Breast epithelium (tissue), 3 donors: ENCODE measurements at regions not wholly inside any gene's neighbourhood (a gene's known extent, or its start where the extent isn't known, plus 50 kb on each side); places are given as distances from the start of the nearest gene placed in this dataset.

Experiments used
- POLR2A ChIP-seq: fragments of 450-650 bp; IDR thresholded peaks from one replicate; pipeline ENCODE4 v1.6.1; 2016; ENCODE audit warnings: antibody characterized with exemption, mild to moderate bottlenecking, moderate library complexity
- POLR2AphosphoS5 ChIP-seq, 3 donors: sonication (generic); formaldehyde crosslinking; IDR thresholded peaks; one replicate each; pipeline ENCODE4 v1.6.1; 2017; ENCODE audit warnings: antibody characterized with exemption in 3 of 3
- TF ChIP-seq, protein P1 (sequence below), 3 donors: fragments of 450-650 bp; IDR thresholded peaks; one replicate each; pipeline ENCODE4 v1.5.1; 2016 to 2017; ENCODE audit warnings: antibody characterized with exemption in 3 of 3, mild to moderate bottlenecking in 3 of 3, moderate library complexity in 3 of 3

DNA sequence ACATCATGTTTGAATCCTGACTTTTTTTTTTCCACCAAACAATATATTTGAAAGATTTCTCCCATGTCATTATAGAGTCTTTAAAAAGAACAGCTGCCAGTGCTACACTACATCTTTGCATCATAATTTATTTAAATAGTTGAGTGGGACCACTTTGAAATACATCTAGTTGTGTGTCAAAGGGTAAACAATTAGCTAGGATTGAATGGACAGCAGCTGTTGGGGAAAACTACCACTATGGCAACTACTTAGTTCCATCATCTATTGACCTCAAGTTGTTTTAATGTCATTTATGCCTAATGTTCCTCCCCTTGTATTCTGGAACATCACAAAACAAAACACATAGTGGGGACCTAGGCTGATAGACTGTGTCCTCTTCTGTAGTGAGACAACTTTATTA, 985.1 kb downstream of the SORCS1 start:
- no peak for TF ChIP-seq POLR2AphosphoS5 (IDR thresholded peaks at IDR 0.05)
- TF ChIP-seq, protein P1, sequence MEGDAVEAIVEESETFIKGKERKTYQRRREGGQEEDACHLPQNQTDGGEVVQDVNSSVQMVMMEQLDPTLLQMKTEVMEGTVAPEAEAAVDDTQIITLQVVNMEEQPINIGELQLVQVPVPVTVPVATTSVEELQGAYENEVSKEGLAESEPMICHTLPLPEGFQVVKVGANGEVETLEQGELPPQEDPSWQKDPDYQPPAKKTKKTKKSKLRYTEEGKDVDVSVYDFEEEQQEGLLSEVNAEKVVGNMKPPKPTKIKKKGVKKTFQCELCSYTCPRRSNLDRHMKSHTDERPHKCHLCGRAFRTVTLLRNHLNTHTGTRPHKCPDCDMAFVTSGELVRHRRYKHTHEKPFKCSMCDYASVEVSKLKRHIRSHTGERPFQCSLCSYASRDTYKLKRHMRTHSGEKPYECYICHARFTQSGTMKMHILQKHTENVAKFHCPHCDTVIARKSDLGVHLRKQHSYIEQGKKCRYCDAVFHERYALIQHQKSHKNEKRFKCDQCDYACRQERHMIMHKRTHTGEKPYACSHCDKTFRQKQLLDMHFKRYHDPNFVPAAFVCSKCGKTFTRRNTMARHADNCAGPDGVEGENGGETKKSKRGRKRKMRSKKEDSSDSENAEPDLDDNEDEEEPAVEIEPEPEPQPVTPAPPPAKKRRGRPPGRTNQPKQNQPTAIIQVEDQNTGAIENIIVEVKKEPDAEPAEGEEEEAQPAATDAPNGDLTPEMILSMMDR (IDR thresholded peaks at IDR 0.05), result no peak
- no peak for TF ChIP-seq POLR2A
